HG03521 (cell line): ENCODE measurements at regions not wholly inside any gene's neighbourhood (a gene's known extent, or its start where the extent isn't known, plus 50 kb on each side); places are given as distances from the start of the nearest gene placed in this dataset.

ENCODE experiments used
- ATAC-seq: cut with Tn5 transposase; IDR thresholded peaks from one replicate; pipeline ENCODE4 v1.9.1; 2021; ENCODE audit warnings: mild to moderate bottlenecking, moderate library complexity; ENCODE audit not compliant: unreplicated experiment

DNA sequence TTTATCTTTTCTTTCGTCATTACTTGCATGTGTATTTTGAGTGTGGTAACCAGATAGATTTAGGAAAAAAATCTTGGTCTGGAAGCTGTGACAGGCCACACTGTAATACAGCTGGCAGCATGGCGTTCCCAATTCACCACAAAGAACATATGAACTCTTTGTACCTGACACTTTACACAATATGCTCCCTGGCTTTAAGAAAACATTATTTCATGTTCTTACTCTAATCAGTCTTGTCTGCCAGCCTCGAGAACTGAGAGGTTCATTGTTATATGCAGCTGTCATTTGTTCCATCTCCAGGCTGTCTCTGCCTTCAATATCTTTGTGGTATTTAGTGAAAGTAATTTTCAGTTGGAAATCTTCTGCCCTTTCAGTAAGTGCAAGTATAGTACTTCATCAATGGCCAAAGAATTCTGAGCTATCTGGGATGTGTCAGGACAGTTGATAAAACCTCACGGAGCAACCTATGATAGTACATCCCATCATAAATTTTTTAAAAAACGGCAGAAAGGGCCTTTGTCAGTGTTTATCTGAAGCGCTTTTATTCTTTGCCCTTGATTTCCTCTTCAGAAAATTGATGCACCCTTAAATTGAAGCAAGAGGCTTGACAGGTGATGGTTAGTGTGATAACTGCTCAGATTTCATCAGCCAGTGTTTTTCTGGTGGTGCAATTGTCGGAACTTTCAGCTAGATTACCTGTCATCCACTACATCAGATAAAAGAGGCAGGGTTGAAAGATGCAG is 146.3 kb upstream of the SP8 start:
- ATAC-seq: no peak

DNA sequence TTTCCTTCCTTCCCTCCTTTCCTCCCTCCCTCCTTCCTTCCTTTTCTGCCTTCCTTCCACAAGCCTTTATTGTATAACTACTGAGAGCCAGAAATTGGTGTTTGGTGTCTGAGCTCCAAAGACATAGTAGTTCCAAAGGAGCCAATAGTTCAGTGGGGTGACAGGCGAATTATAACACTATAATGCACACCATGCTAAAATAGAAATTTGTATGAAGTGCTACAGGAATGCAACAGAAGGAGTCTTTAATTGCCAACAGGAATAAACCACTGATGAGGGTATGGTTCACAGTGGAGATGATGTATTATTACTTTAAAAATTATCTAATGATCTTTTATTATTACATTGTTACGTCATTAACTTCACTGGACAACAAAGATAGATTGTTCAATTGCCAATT is 158.8 kb upstream of the SP8 start:
- ATAC-seq: no peak

DNA sequence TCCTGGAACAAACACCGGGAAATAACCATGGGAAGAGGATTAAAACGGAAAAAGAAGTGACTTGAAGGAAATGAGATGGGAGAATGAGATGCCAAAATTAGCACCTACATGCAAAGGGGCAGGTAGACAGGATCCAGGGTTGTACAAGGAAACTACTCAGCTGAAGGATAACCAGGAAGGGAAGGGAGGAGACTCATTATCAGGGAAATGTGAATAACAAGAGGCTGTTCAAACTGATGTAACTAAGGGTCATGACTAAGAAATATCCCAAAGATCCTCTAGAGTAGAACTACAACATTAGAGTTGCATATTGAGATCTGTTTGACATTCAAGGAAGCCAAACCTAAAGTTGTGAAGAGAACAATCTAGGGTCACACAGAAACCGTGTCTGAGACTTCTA is 166.2 kb upstream of the SP8 start:
- no peak for ATAC-seq

- no peak for ATAC-seq
These were observed 168.3 kb upstream of the SP8 start for GRCh38 chr7:20954711-20955619.

DNA sequence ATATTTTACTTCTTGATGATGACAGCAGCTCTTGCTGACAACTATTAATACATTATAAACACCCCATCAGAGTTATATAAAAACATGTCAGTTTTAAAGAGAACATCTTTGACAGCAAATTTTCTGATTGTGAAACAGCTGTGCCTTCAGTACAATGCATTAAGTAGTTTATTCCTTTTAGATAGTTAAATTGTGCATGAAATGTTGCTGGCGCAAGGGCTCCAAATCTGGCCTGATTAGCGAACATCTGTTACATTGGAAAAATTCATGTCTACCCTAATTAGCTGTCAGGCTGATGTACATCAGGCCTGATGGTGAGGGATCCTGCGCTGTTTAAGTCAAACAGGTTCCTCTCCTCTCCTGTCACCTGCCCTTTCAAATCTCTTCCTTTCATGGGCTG is 171.9 kb upstream of the SP8 start:
- no peak for ATAC-seq

GRCh38 chr7:20959281-20959680 is 172.6 kb upstream of the SP8 start:
- no peak for ATAC-seq

GRCh38 chr7:20963556-20964280 is 177.0 kb upstream of the SP8 start:
- ATAC-seq: no peak

DNA sequence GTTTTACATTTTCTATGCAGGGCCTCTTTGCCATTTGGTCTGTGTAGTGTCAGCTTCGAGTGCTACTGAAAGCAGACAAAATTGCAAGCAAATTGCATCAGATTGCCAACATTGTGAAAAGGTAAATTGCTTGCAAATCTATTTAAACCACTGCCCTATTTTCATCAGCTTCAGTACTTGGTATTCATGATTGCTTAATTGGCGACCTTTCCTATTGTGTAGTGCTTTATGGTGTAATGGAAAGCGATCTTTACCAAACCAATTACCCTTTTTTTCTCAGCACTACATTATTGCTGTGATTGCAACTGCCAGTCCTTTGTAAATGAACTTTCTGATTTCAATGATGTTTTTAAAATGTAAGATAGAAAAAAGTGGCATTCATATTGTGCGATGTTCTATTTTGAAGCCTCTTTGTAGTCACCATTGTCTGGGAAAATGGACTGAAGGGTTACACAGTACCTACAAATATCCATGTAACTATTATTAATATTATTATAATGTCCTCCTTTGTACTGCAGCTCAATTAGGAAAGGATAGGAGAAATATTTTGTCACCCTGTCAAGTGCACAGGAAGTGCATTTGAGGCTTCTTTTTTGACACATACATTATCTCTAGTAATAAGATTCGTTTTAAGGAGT is 177.7 kb upstream of the SP8 start:
- no peak for ATAC-seq

- ATAC-seq: no peak
These were observed 184.5 kb upstream of the SP8 start for GRCh38 chr7:20971219-20971618.

- no peak for ATAC-seq
These were observed 193.5 kb upstream of the SP8 start for GRCh38 chr7:20980232-20980631.

GRCh38 chr7:20980668-20981264 is 194.1 kb upstream of the SP8 start:
- ATAC-seq: no peak

DNA sequence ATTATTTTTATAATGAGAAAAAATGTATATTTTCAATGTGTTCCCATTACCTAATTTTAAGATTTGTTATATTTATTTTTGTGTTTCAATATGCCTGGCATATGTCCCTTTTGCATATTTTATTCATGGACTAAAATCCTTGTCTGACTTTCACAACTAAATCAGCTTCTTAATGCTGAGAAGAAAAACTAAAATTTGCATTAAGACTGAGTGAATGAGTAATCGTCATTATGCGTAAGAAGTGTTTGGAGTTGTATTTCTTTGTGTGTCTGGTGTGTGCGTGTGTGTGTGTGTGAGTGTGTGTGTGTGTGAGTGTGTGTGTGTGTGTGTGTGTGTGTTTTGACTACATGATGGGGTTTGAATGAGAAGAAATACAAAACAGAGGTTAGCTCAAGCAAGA is 201.7 kb upstream of the SP8 start:
- no peak for ATAC-seq

- no peak for ATAC-seq
These were observed 204.9 kb upstream of the SP8 start for GRCh38 chr7:20991544-20991943.

- no peak for ATAC-seq
These were observed 207.0 kb upstream of the SP8 start for GRCh38 chr7:20993693-20994092.

GRCh38 chr7:20998309-20998708 is 211.6 kb upstream of the SP8 start:
- ATAC-seq: no peak

DNA sequence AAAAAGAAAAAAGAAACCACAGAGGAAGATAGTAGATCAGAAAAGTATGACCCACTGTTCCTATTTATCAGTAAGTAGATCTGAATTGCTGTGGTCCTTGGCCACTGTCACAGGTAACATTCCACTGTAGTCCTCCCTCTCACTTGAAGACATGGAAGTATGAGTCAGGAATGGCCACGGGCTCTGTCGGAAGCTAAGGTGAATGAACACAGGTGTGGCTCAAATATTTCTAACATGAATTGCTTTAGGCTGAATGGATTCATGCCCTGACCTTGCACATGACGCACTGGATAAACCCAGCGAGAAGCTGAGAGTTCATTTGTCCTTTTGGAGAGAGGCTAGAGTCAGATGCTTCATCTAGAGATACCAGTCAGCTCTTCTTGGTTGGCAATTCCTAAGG is 224.5 kb upstream of the SP8 start:
- ATAC-seq: no peak

- no peak for ATAC-seq
These were observed 227.3 kb upstream of the SP8 start for GRCh38 chr7:21013765-21014539.

DNA sequence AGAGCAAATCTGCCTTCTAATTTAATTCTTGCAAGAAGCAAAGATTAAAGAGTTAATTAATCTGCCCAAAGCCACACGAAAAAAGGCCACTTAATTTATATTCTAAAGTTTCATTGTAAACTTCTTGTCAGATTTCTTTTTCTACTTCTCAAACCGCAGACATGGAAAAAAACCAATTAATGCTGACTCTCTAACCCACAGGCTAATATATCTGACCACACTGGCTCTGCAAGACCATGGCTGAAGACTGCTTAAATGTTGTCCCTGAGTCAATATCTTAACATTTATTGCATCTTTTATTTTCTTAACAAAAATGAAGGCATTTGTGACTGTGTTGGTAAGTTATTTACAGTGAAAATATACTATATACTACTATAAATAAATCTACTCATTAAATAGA is 234.0 kb upstream of the SP8 start:
- no peak for ATAC-seq

- ATAC-seq: no peak
These were observed 237.3 kb upstream of the SP8 start for GRCh38 chr7:21023841-21024484.

- no peak for ATAC-seq
These were observed 237.8 kb upstream of the SP8 start for GRCh38 chr7:21024485-21024867.
